ENCODE measurements at regions not wholly inside any gene's neighbourhood (a gene's known extent, or its start where the extent isn't known, plus 50 kb on each side); places are given as distances from the start of the nearest gene placed in this dataset.

GRCh38 chr14:51806026-51807023 is 54.1 kb upstream of the GNG2 start:
- no peak for FAIRE-seq
- in situ Hi-C loops (cut with HindIII; ENCODE audit: extremely low pct_ligation_motif_present, low pct_unique_long_range_greater_than_20kb): no loop called here
- no peak for TF ChIP-seq ZNF567 (CRISPR knock-in tag; IDR thresholded peaks at IDR 0.05; ENCODE audit: borderline replicate concordance)
- no peak for TF ChIP-seq RCOR2 (CRISPR knock-in tag; IDR thresholded peaks at IDR 0.05)
- TF ChIP-seq FOXJ3 (CRISPR knock-in tag; IDR thresholded peaks at IDR 0.05; ENCODE audit: borderline replicate concordance): no peak
- TF ChIP-seq DBP (CRISPR knock-in tag; IDR thresholded peaks at IDR 0.05; ENCODE audit: not compliant biosample characterization): no peak
- no peak for TF ChIP-seq PAF1 (CRISPR knock-in tag; IDR thresholded peaks at IDR 0.05)
- no peak for TF ChIP-seq BATF2 (CRISPR knock-in tag; IDR thresholded peaks at IDR 0.05)
- no peak for TF ChIP-seq MLXIP (CRISPR knock-in tag; IDR thresholded peaks at IDR 0.05; ENCODE audit: borderline replicate concordance)
- TF ChIP-seq, protein P1, sequence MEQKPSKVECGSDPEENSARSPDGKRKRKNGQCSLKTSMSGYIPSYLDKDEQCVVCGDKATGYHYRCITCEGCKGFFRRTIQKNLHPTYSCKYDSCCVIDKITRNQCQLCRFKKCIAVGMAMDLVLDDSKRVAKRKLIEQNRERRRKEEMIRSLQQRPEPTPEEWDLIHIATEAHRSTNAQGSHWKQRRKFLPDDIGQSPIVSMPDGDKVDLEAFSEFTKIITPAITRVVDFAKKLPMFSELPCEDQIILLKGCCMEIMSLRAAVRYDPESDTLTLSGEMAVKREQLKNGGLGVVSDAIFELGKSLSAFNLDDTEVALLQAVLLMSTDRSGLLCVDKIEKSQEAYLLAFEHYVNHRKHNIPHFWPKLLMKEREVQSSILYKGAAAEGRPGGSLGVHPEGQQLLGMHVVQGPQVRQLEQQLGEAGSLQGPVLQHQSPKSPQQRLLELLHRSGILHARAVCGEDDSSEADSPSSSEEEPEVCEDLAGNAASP (CRISPR knock-in tag; IDR thresholded peaks at IDR 0.05; ENCODE audit: borderline replicate concordance): no peak
- TF ChIP-seq KLF12 (CRISPR knock-in tag; IDR thresholded peaks at IDR 0.05; ENCODE audit: borderline replicate concordance): no peak
- TF ChIP-seq NFE2 (CRISPR knock-in tag; IDR thresholded peaks at IDR 0.05): no peak
- TF ChIP-seq TEAD3 (CRISPR knock-in tag; optimal IDR thresholded peaks at IDR 0.05; ENCODE audit: borderline replicate concordance): no peak
- no peak for TF ChIP-seq KAT7 (CRISPR knock-in tag; IDR thresholded peaks at IDR 0.05; ENCODE audit: borderline replicate concordance)

More at GRCh38 chr14:51806026-51807023, 54.1 kb upstream of the GNG2 start:
- Histone ChIP-seq H3K4me1 (ENCODE audit: insufficient read depth, low read length) (no peaks in the 10 kb centered on the region), H3K9ac (ENCODE audit: insufficient read depth, low read depth, low read length) (no peak overlapping the region), H3K4me2 (ENCODE audit: low read depth, low read length) (no peak overlapping the region), H3K27ac (ENCODE audit: extremely low read length, insufficient read depth, low read length) (no peak overlapping the region), H4K20me1 (ENCODE audit: insufficient read depth, low read length) (no peaks in the 10 kb centered on the region), H3K4me3 (replicated peaks in 1 of 3; ENCODE audit: insufficient read depth in 1 of 3, low read depth in 2 of 3, low read length in 3 of 3) (no peak overlapping the region), H3K27me3 (ENCODE audit: control insufficient read depth in 1 of 2, insufficient read depth in 2 of 2, low read length in 2 of 2) (no peaks in the 10 kb centered on the region; a peak in 1 of 5 replicates), H3K79me2 (ENCODE audit: insufficient read depth, low read length) (no peaks in the 10 kb centered on the region), H3K36me3 (replicated peaks in 1 of 2; ENCODE audit: control insufficient read depth in 1 of 2, insufficient read depth in 2 of 2, low read length in 2 of 2) (no peaks in the 10 kb centered on the region), H2AFZ (ENCODE audit: low read length) (no peak overlapping the region), H3K9me3 (ENCODE audit: low read length) (no peaks in the 10 kb centered on the region)
- intact Hi-C loops (cut with micrococcal nuclease; ENCODE audit: unreplicated experiment): no loop called here
- DNase-seq (ENCODE audit: low spot score) (no peak), ATAC-seq (no peak)
- WGBS (ENCODE audit: low lambda C conversion rate): 21% methylated on average over 6 of the region's 6 CpGs
- BruUV-seq (replicated peaks): no TSS peak
- ChIA-PET CTCF (ENCODE audit: low intra/inter-chr PET ratio, low total read pairs) (no interaction called here), POLR2A (no interaction called here)
